GM12892 (cell line): ENCODE measurements at regions not wholly inside any gene's neighbourhood (a gene's known extent, or its start where the extent isn't known, plus 50 kb on each side); places are given as distances from the start of the nearest gene placed in this dataset.
"Not testable (repeated sequence)": the region's sequence is repeated elsewhere in the genome, so short reads cannot be mapped to it uniquely, and the experiment has no call there.

Source experiments
- POLR2A ChIP-seq: IDR thresholded peaks from 2 replicates; pipeline ENCODE4 v1.6.1; 2011; ENCODE audit warnings: low read depth, low read length, control low read depth
- POLR2AphosphoS5 ChIP-seq: IDR thresholded peaks from 2 replicates; pipeline ENCODE4 v1.6.1; 2011; ENCODE audit warnings: low read depth, low read length, control low read depth
- TAF1 ChIP-seq: IDR thresholded peaks from 2 replicates; pipeline ENCODE4 v1.6.1; 2011; ENCODE audit warnings: low read depth, mild to moderate bottlenecking, control low read depth, low read length, borderline replicate concordance

- not testable (repeated sequence) for TF ChIP-seq POLR2A, TAF1, POLR2AphosphoS5
Observed at GRCh38 chr1:148361427-148362215, 121.5 kb downstream of the PPIAL4G start.
